ENCODE measurements at regions not wholly inside any gene's neighbourhood (a gene's known extent, or its start where the extent isn't known, plus 50 kb on each side); places are given as distances from the start of the nearest gene placed in this dataset.

- Histone ChIP-seq H3K27me3 (ENCODE audit: insufficient read depth, low read length) (no peaks in the 10 kb centered on the region), H3K4me2 (ENCODE audit: insufficient read depth, low read length) (no peak overlapping the region), H3K36me3 (ENCODE audit: insufficient read depth, low read length) (no peaks in the 10 kb centered on the region), H3K4me1 (ENCODE audit: insufficient read depth, low read length) (peaks cover 15% of the 10 kb centered on the region), H3K9me3 (ENCODE audit: low read depth, low read length) (no peaks in the 10 kb centered on the region), H3K4me3 (ENCODE audit: insufficient read depth, low read length) (no peak overlapping the region), H3K79me2 (ENCODE audit: insufficient read depth, low read length) (no peaks in the 10 kb centered on the region), H2AFZ (ENCODE audit: low read length) (no peak overlapping the region), H4K20me1 (ENCODE audit: insufficient read depth, low read length) (no peaks in the 10 kb centered on the region), H3K27ac (ENCODE audit: low read depth, low read length) (no peak overlapping the region)
- TF ChIP-seq CTCF (IDR thresholded peaks at IDR 0.05; ENCODE audit: extremely low read depth, low read depth, low read length): no peak
- no peak for DNase-seq (ENCODE audit: insufficient read length, low spot score, missing footprints)
These were observed 99.8 kb upstream of the ADGRF1 start for GRCh38 chr6:47141963-47142362.

GRCh38 chr6:47141171-47141570 lies 99.0 kb upstream of the ADGRF1 start:
- Histone ChIP-seq H2AFZ (ENCODE audit: low read length) (peak overlapping the region; percentile 14), H3K9me3 (ENCODE audit: low read depth, low read length) (no peaks in the 10 kb centered on the region), H4K20me1 (ENCODE audit: insufficient read depth, low read length) (no peaks in the 10 kb centered on the region), H3K36me3 (ENCODE audit: insufficient read depth, low read length) (no peaks in the 10 kb centered on the region), H3K4me3 (ENCODE audit: insufficient read depth, low read length) (no peak overlapping the region), H3K4me1 (ENCODE audit: insufficient read depth, low read length) (peaks cover 7% of the 10 kb centered on the region), H3K27me3 (ENCODE audit: insufficient read depth, low read length) (no peaks in the 10 kb centered on the region), H3K79me2 (ENCODE audit: insufficient read depth, low read length) (no peaks in the 10 kb centered on the region), H3K4me2 (ENCODE audit: insufficient read depth, low read length) (no peak overlapping the region), H3K27ac (ENCODE audit: low read depth, low read length) (no peak overlapping the region)
- DNase-seq (ENCODE audit: insufficient read length, low spot score, missing footprints): no peak
- TF ChIP-seq CTCF (IDR thresholded peaks at IDR 0.05; ENCODE audit: extremely low read depth, low read depth, low read length): no peak

- no peak for DNase-seq (ENCODE audit: insufficient read length, low spot score, missing footprints)
- H3K9me3 ChIP-seq (ENCODE audit: low read depth, low read length): no peaks in the 10 kb centered on the region
- H3K79me2 ChIP-seq (ENCODE audit: insufficient read depth, low read length): no peaks in the 10 kb centered on the region
- no peaks in the 10 kb centered on the region for H3K27me3 ChIP-seq (ENCODE audit: insufficient read depth, low read length)
- no peak for TF ChIP-seq CTCF (IDR thresholded peaks at IDR 0.05; ENCODE audit: extremely low read depth, low read depth, low read length)
- H3K27ac ChIP-seq (ENCODE audit: low read depth, low read length): no peak overlapping the region
- H3K4me3 ChIP-seq (ENCODE audit: insufficient read depth, low read length): no peak overlapping the region
- H3K4me1 ChIP-seq (ENCODE audit: insufficient read depth, low read length): peaks cover 20% of the 10 kb centered on the region
- no peaks in the 10 kb centered on the region for H3K36me3 ChIP-seq (ENCODE audit: insufficient read depth, low read length)
- no peaks in the 10 kb centered on the region for H4K20me1 ChIP-seq (ENCODE audit: insufficient read depth, low read length)
- peak overlapping the region; percentile 42 for H3K4me2 ChIP-seq (ENCODE audit: insufficient read depth, low read length)
- peak overlapping the region; percentile 49 for H2AFZ ChIP-seq (ENCODE audit: low read length)
These were observed 95.9 kb upstream of the ADGRF1 start for GRCh38 chr6:47138046-47138445.

- H3K79me2 ChIP-seq (ENCODE audit: insufficient read depth, low read length): no peaks in the 10 kb centered on the region
- H3K27ac ChIP-seq (ENCODE audit: low read depth, low read length): no peak overlapping the region
- DNase-seq (ENCODE audit: insufficient read length, low spot score, missing footprints): no peak
- H3K4me2 ChIP-seq (ENCODE audit: insufficient read depth, low read length): no peak overlapping the region
- no peaks in the 10 kb centered on the region for H3K27me3 ChIP-seq (ENCODE audit: insufficient read depth, low read length)
- H2AFZ ChIP-seq (ENCODE audit: low read length): no peak overlapping the region
- no peaks in the 10 kb centered on the region for H3K36me3 ChIP-seq (ENCODE audit: insufficient read depth, low read length)
- no peaks in the 10 kb centered on the region for H3K9me3 ChIP-seq (ENCODE audit: low read depth, low read length)
- H3K4me1 ChIP-seq (ENCODE audit: insufficient read depth, low read length): peaks cover 20% of the 10 kb centered on the region
- H3K4me3 ChIP-seq (ENCODE audit: insufficient read depth, low read length): no peak overlapping the region
- TF ChIP-seq CTCF (IDR thresholded peaks at IDR 0.05; ENCODE audit: extremely low read depth, low read depth, low read length): no peak
- H4K20me1 ChIP-seq (ENCODE audit: insufficient read depth, low read length): no peaks in the 10 kb centered on the region
These were observed 94.9 kb upstream of the ADGRF1 start for GRCh38 chr6:47137073-47137472.

Data from osteoblast (primary cell).